K562 (cell line): ENCODE measurements at regions not wholly inside any gene's neighbourhood (a gene's known extent, or its start where the extent isn't known, plus 50 kb on each side); places are given as distances from the start of the nearest gene placed in this dataset.

Source experiments
- ATAC-seq: fragments of 200-7000 bp; cut with Tn5 transposase; 3 replicates; pipeline ENCODE4 v1.9.1; 2020; ENCODE audit warnings: moderate library complexity
- BruUV-seq: library from RNA; stranded (reverse); fragments of 400-500 nt; replicated peaks from 2 replicates; lab custom pipeline; 2021; lab: Mats Ljungman, UMichigan
- CTCF ChIA-PET: fragments of 300-600 bp; formaldehyde crosslinking; extraction: SDS; loops from one replicate; lab custom pipeline; 2021; ENCODE audit warnings: low intra/inter-chr PET ratio; lab: Yijun Ruan, JAX
- POLR2A ChIA-PET: fragments of 300-600, 350-650 bp; sonication (Branson Sonifier 250); formaldehyde crosslinking; extraction: SDS; loops from one replicate; lab custom pipeline; 2021; ENCODE audit warnings: antibody characterized with exemption, inconsistent platforms; lab: Yijun Ruan, JAX
- DNase-seq, 4 experiments: peaks; one replicate each; pipeline versions ENCODE4 v3.0.0 to v3.0.0-alpha.2; 2011 to 2018; ENCODE audit warnings: low spot score in 3 of 4, mixed read lengths in 3 of 4; ENCODE audit errors: extremely low read depth in 1 of 4
- FAIRE-seq: peaks from 2 replicates; lab custom pipeline; 2011; peaks lifted over from hg19 to GRCh38; lab: Jason Lieb, UNC
- H2AFZ ChIP-seq: 2 replicates; pipeline ENCODE4 v1.6.0; 2011; ENCODE audit warnings: low read depth, low read length, control low read depth, inconsistent platforms
- H3K27ac ChIP-seq: fragments of 200-600 bp; 3 replicates; pipeline ENCODE4 v1.8.0; 2011; ENCODE audit warnings: low read depth, mild to moderate bottlenecking, control low read depth, inconsistent platforms, low read length, moderate library complexity, mixed read lengths; ENCODE audit errors: extremely low read depth
- H3K27me3 ChIP-seq, 2 experiments: fragments of 300-600 bp in 1 of 2; 2 replicates in 1 of 2; 3 replicates in 1 of 2; pipeline versions ENCODE4 v1.6.0 to v1.8.0; 2011; ENCODE audit warnings: inconsistent platforms in 2 of 2, low read length in 2 of 2, mild to moderate bottlenecking in 1 of 2, mixed read lengths in 1 of 2, moderate library complexity in 1 of 2; ENCODE audit not compliant: control insufficient read depth in 2 of 2, insufficient read depth in 2 of 2
- H3K36me3 ChIP-seq: fragments of 300-600 bp; 3 replicates; pipeline ENCODE4 v1.8.0; 2011; ENCODE audit warnings: mild to moderate bottlenecking, low read length, inconsistent platforms; ENCODE audit not compliant: control insufficient read depth, insufficient read depth
- H3K4me1 ChIP-seq, 2 experiments: fragments of 200-600 bp in 1 of 2; replicated peaks in 1 of 2; 2 replicates in 1 of 2; 3 replicates in 1 of 2; pipeline versions ENCODE4 v1.5.1 to v1.8.0; 2011; ENCODE audit warnings: inconsistent platforms in 2 of 2, low read length in 2 of 2, mild to moderate bottlenecking in 1 of 2, mixed read lengths in 1 of 2, moderate library complexity in 1 of 2; ENCODE audit not compliant: control insufficient read depth in 2 of 2, insufficient read depth in 2 of 2
- H3K4me2 ChIP-seq: 2 replicates; pipeline ENCODE4 v1.6.1; 2011; ENCODE audit warnings: low read length, control low read depth, inconsistent platforms, mixed read lengths; ENCODE audit not compliant: insufficient read depth
- H3K4me3 ChIP-seq: fragments of 200-600 bp; sonication (generic), shearing (Covaris generic); 2 replicates; pipeline ENCODE4 v1.5.1; 2016; ENCODE audit warnings: control low read depth, inconsistent platforms
- H3K79me2 ChIP-seq: fragments of 200-600 bp; 3 replicates; pipeline ENCODE4 v1.8.0; 2011; ENCODE audit warnings: low read length, inconsistent platforms; ENCODE audit not compliant: control insufficient read depth, insufficient read depth
- H3K9ac ChIP-seq, 2 experiments: 2 replicates each; pipeline versions ENCODE4 v1.6.0 to v1.6.1; 2011; ENCODE audit warnings: low read depth in 2 of 2, low read length in 2 of 2, control low read depth in 1 of 2, inconsistent platforms in 1 of 2, mild to moderate bottlenecking in 1 of 2, mixed read lengths in 1 of 2; ENCODE audit not compliant: insufficient read depth in 1 of 2
- H3K9me1 ChIP-seq: one replicate; pipeline ENCODE4 v1.6.0; 2011; ENCODE audit warnings: inconsistent platforms, mild to moderate bottlenecking, low read length, moderate library complexity; ENCODE audit not compliant: control insufficient read depth, insufficient read depth
- H3K9me3 ChIP-seq: replicated peaks from 2 replicates; pipeline ENCODE4 v1.5.1; 2011; ENCODE audit warnings: low read depth, low read length, inconsistent platforms; ENCODE audit not compliant: control insufficient read depth, insufficient read depth
- H4K20me1 ChIP-seq: replicated peaks from 2 replicates; pipeline ENCODE4 v1.6.1; 2011; ENCODE audit warnings: low read length, inconsistent platforms, mixed read lengths; ENCODE audit not compliant: control insufficient read depth, insufficient read depth
- CTBP1 ChIP-seq: fragments of 450-650 bp; IDR thresholded peaks from 2 replicates; pipeline ENCODE4 v1.6.1; 2016; ENCODE audit warnings: borderline replicate concordance
- DMBX1 ChIP-seq: fragments of 250-450 bp; sonication (Bioruptor Pico); IDR thresholded peaks from 2 replicates; pipeline ENCODE4 v1.8.0; 2022; ENCODE audit warnings: inconsistent platforms, mild to moderate bottlenecking, moderate library complexity, borderline replicate concordance
- ELF2 ChIP-seq: fragments of 250-450 bp; sonication (Bioruptor Pico); IDR thresholded peaks from 2 replicates; pipeline ENCODE4 v1.5.0; 2021; ENCODE audit warnings: mild to moderate bottlenecking
- MEIS2 ChIP-seq: fragments of 450-650 bp; IDR thresholded peaks from 2 replicates; pipeline ENCODE4 v1.6.1; 2014; ENCODE audit warnings: mild to moderate bottlenecking; ENCODE audit not compliant: partially characterized antibody
- NCOA4 ChIP-seq: fragments of 450-650 bp; IDR thresholded peaks from 2 replicates; pipeline ENCODE4 v1.6.1; 2018; ENCODE audit warnings: mild to moderate bottlenecking; ENCODE audit not compliant: partially characterized antibody
- NUFIP1 ChIP-seq: fragments of 450-650 bp; IDR thresholded peaks from 2 replicates; pipeline ENCODE4 v1.6.1; 2018; ENCODE audit not compliant: partially characterized antibody
- POLR2A ChIP-seq: fragments of 450-650 bp; conservative IDR thresholded peaks from 2 replicates; pipeline ENCODE4 v1.6.1; 2016
- TEAD4 ChIP-seq, 2 experiments: sonication (generic) in 1 of 2; formaldehyde crosslinking in 1 of 2; IDR thresholded peaks; 2 replicates each; pipeline versions ENCODE4 v1.6.1 to v1.8.0; 2012 to 2022; ENCODE audit warnings: borderline replicate concordance in 1 of 2, inconsistent platforms in 1 of 2, low read length in 1 of 2, mild to moderate bottlenecking in 1 of 2, missing genetic modification reagents in 1 of 2
- ZFX ChIP-seq: sonication (generic); formaldehyde crosslinking; IDR thresholded peaks from 2 replicates; pipeline ENCODE4 v1.8.0; 2022; ENCODE audit warnings: mild to moderate bottlenecking, missing genetic modification reagents, moderate library complexity
- ZKSCAN8 ChIP-seq: fragments of 200-800 bp; sonication (Bioruptor generic); IDR thresholded peaks from 2 replicates; pipeline ENCODE4 v1.6.1; 2016; ENCODE audit warnings: missing genetic modification characterization, missing compliant biosample characterization
- WGBS: fragments of 100-300 bp; shearing (Covaris generic); methylation state at CpG from one replicate; pipeline ENCODE4 v1.1.6; 2016; ENCODE audit warnings: low coverage, mixed read lengths; ENCODE audit not compliant: insufficient coverage; ENCODE audit errors: missing lambda C conversion rate; 5-methylcytosine and 5-hydroxymethylcytosine counted together
- in situ Hi-C: fragments of 300-500 bp; cut with MboI; formaldehyde crosslinking; loops from 4 replicates; pipeline ENCODE4 v1.15.0; 2018; ENCODE audit warnings: inconsistent platforms, mixed read lengths
- intact Hi-C: fragments of 100-400 bp; cut with micrococcal nuclease; formaldehyde crosslinking; loops from 2 replicates; pipeline ENCODE4 v1.14.2; 2022
- TF ChIP-seq, protein P1 (sequence below): fragments of 250-450 bp; sonication (Bioruptor Pico); IDR thresholded peaks from 2 replicates; pipeline ENCODE4 v1.5.0; 2022; ENCODE audit warnings: mild to moderate bottlenecking
- TF ChIP-seq, protein P2 (sequence below): fragments of 250-450 bp; sonication (Bioruptor Pico); IDR thresholded peaks from 2 replicates; pipeline ENCODE4 v1.4.0; 2020; ENCODE audit warnings: mild to moderate bottlenecking, moderate library complexity

DNA sequence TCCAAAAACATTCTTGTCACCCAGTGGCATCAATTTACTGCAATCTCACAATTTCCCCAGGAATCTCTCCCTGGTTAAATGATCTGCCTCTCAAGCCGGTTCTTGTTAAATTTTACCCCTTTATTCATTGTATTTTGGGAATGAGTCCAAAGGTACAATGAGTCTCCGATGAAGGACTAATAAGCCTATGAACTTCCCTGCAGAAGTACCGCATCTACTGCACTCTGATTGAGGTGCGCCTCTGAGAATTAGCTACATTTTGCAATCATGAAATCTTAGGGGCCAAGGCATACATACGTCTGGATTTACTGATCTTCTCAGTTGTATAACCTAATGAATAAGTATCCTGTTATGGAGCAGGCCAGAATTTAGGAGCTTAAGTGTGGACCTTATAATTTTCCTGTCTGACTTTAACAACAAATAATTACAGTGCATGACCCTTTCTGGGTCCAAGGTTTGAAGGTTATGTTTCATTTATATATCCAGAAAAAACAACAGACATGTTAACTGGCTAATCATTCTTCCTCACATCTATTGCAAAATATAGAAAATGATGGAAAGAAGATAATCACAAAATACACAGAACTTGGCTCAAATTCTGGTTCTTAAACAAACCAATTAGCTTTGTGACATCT, 261.8 kb upstream of the NRXN1 start:
- H3K4me1 ChIP-seq, result no peaks in the 10 kb centered on the region
- H2AFZ ChIP-seq, result no peak overlapping the region
- no peaks in the 10 kb centered on the region for H3K9me3 ChIP-seq
- DNase-seq (no peak), ATAC-seq (no peak), FAIRE-seq (no peak)
- 0% methylated on average over 5 of the region's 5 CpGs for WGBS
- BruUV-seq, result no TSS peak
- H4K20me1 ChIP-seq, result no peaks in the 10 kb centered on the region
- in situ Hi-C loops (no loop called here), intact Hi-C loops (no loop called here)
- H3K79me2 ChIP-seq, result no peaks in the 10 kb centered on the region
- H3K27me3 ChIP-seq, result no peaks in the 10 kb centered on the region
- no peaks in the 10 kb centered on the region for H3K9me1 ChIP-seq
- H3K27ac ChIP-seq, result no peak overlapping the region
- TF ChIP-seq ZKSCAN8 (CRISPR knock-in tag), result no peak
- TF ChIP-seq CTBP1, result no peak
- TF ChIP-seq ZFX (CRISPR knock-in tag), result no peak
- TF ChIP-seq ELF2 (CRISPR knock-in tag), result no peak
- TF ChIP-seq MEIS2, result no peak
- no peak overlapping the region for H3K9ac ChIP-seq
- H3K4me2 ChIP-seq, result no peak overlapping the region
- POLR2A ChIA-PET, result no interaction called here
- H3K4me3 ChIP-seq, result no peak overlapping the region
- CTCF ChIA-PET, result no interaction called here
- H3K36me3 ChIP-seq, result no peaks in the 10 kb centered on the region

DNA sequence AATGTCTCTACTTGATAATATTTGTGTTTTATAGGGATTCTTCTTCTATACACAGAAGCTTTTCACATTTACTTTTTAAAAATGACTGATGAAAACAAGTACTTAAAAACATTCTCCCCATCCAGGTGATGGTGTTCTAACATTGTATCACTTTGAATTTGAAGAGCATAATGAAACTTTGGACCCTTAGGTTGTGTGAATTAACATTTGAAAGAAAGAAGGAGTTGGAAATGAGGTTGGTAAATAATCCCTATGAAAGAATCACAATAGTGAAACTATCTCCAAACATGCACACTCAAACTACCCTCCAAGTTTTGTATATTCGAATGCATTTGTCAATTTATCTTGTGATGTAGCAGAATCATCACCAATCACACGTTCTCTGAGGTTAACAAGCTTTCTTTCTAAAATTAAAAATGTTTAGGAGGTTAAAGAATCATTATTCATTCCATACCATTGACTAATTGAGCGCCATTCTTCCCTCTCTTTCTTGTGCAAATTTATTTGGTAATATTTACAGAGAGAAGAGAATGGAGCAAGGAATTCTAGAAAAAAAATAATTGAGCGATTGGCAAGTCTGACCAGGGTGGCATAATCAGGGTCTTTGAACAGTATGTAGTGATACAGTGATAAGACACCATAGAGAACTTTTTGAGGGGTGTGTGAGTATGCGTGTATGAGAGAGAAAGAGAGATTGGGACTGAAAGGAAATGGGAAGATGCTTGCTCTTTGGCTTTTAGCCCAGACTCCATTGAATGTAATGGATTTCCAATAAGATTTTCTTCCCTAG, 260.0 kb upstream of the NRXN1 start:
- Histone ChIP-seq H3K79me2 (no peaks in the 10 kb centered on the region), H3K36me3 (no peaks in the 10 kb centered on the region), H4K20me1 (no peaks in the 10 kb centered on the region), H3K9me1 (no peaks in the 10 kb centered on the region), H2AFZ (no peak overlapping the region), H3K27me3 (no peaks in the 10 kb centered on the region), H3K4me3 (no peak overlapping the region), H3K4me1 (no peaks in the 10 kb centered on the region), H3K9me3 (no peaks in the 10 kb centered on the region; the same call in 1 of the 2 replicates), H3K4me2 (no peak overlapping the region), H3K9ac (no peak overlapping the region), H3K27ac (no peak overlapping the region)
- no peak for ATAC-seq
- ChIA-PET POLR2A (no interaction called here), CTCF (no interaction called here)
- intact Hi-C loops (no loop called here), in situ Hi-C loops (no loop called here)
- BruUV-seq, result no TSS peak
- DNase-seq, result no peak
- 1% methylated on average over 5 of the region's 5 CpGs for WGBS
- FAIRE-seq, result no peak
- TF ChIP-seq, protein P1, sequence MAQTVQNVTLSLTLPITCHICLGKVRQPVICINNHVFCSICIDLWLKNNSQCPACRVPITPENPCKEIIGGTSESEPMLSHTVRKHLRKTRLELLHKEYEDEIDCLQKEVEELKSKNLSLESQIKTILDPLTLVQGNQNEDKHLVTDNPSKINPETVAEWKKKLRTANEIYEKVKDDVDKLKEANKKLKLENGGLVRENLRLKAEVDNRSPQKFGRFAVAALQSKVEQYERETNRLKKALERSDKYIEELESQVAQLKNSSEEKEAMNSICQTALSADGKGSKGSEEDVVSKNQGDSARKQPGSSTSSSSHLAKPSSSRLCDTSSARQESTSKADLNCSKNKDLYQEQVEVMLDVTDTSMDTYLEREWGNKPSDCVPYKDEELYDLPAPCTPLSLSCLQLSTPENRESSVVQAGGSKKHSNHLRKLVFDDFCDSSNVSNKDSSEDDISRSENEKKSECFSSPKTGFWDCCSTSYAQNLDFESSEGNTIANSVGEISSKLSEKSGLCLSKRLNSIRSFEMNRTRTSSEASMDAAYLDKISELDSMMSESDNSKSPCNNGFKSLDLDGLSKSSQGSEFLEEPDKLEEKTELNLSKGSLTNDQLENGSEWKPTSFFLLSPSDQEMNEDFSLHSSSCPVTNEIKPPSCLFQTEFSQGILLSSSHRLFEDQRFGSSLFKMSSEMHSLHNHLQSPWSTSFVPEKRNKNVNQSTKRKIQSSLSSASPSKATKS (CRISPR knock-in tag), result no peak
- TF ChIP-seq, protein P2, sequence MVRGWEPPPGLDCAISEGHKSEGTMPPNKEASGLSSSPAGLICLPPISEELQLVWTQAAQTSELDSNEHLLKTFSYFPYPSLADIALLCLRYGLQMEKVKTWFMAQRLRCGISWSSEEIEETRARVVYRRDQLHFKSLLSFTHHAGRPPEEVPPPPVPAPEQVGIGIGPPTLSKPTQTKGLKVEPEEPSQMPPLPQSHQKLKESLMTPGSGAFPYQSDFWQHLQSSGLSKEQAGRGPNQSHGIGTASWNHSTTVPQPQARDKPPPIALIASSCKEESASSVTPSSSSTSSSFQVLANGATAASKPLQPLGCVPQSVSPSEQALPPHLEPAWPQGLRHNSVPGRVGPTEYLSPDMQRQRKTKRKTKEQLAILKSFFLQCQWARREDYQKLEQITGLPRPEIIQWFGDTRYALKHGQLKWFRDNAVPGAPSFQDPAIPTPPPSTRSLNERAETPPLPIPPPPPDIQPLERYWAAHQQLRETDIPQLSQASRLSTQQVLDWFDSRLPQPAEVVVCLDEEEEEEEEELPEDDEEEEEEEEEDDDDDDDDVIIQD, result no peak
- TF ChIP-seq NCOA4, result no peak
- TF ChIP-seq DMBX1 (CRISPR knock-in tag), result no peak
- TF ChIP-seq POLR2A, result no peak
- TF ChIP-seq NUFIP1, result no peak
- no peak for TF ChIP-seq TEAD4 (IDR thresholded peaks at IDR 0.05; ENCODE audit: low read length)
- no peak for TF ChIP-seq TEAD4 (CRISPR knock-in tag; IDR thresholded peaks at IDR 0.05; ENCODE audit: borderline replicate concordance)
